NT2/D1 (cell line): ENCODE measurements at regions not wholly inside any gene's neighbourhood (a gene's known extent, or its start where the extent isn't known, plus 50 kb on each side); places are given as distances from the start of the nearest gene placed in this dataset.

Experiments
- SUZ12 ChIP-seq: IDR thresholded peaks from 2 replicates; pipeline ENCODE4 v1.6.1; 2011; ENCODE audit not compliant: insufficient read length, insufficient read depth; ENCODE audit errors: extremely low read depth
- YY1 ChIP-seq: IDR thresholded peaks from 2 replicates; pipeline ENCODE4 v1.6.1; 2011; ENCODE audit not compliant: insufficient read length, insufficient read depth
- ZNF274 ChIP-seq: IDR thresholded peaks from 2 replicates; pipeline ENCODE4 v1.6.1; 2011; ENCODE audit warnings: mild to moderate bottlenecking, low read depth, low read length

- no peak for TF ChIP-seq ZNF274
- no peak for TF ChIP-seq YY1
- TF ChIP-seq SUZ12: no peak
Measured at GRCh38 chr18:60654298-60654697, 281.7 kb upstream of the MC4R start.
